ENCODE measurements at regions not wholly inside any gene's neighbourhood (a gene's known extent, or its start where the extent isn't known, plus 50 kb on each side); places are given as distances from the start of the nearest gene placed in this dataset.

DNA sequence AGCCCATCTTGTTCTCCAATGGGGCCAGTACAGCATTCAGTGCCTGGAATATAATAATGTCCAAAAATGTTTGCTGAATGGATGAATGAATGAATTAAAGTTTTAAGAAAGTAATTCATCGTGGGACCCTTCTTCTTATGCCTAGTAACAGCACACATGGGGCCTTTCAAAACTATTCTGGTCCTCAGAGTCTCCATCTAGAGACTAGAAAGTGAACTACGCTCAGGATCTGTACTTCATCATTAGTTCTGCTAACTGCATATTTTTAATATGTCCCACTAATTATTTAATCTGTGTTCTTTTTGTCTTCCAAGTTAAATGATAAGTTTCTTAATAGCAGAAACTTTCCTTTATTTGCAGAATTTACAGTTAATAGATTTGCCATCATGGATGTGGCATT lies 172.5 kb downstream of the SMAD2 start:
- TF ChIP-seq POLR2AphosphoS5 (IDR thresholded peaks at IDR 0.05; ENCODE audit: low read depth, low read length): no peak
- TF ChIP-seq, protein P1, sequence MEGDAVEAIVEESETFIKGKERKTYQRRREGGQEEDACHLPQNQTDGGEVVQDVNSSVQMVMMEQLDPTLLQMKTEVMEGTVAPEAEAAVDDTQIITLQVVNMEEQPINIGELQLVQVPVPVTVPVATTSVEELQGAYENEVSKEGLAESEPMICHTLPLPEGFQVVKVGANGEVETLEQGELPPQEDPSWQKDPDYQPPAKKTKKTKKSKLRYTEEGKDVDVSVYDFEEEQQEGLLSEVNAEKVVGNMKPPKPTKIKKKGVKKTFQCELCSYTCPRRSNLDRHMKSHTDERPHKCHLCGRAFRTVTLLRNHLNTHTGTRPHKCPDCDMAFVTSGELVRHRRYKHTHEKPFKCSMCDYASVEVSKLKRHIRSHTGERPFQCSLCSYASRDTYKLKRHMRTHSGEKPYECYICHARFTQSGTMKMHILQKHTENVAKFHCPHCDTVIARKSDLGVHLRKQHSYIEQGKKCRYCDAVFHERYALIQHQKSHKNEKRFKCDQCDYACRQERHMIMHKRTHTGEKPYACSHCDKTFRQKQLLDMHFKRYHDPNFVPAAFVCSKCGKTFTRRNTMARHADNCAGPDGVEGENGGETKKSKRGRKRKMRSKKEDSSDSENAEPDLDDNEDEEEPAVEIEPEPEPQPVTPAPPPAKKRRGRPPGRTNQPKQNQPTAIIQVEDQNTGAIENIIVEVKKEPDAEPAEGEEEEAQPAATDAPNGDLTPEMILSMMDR (IDR thresholded peaks at IDR 0.05): peak; percentile 29; the same call in 1 of the 2 replicates
- TF ChIP-seq, protein P2, sequence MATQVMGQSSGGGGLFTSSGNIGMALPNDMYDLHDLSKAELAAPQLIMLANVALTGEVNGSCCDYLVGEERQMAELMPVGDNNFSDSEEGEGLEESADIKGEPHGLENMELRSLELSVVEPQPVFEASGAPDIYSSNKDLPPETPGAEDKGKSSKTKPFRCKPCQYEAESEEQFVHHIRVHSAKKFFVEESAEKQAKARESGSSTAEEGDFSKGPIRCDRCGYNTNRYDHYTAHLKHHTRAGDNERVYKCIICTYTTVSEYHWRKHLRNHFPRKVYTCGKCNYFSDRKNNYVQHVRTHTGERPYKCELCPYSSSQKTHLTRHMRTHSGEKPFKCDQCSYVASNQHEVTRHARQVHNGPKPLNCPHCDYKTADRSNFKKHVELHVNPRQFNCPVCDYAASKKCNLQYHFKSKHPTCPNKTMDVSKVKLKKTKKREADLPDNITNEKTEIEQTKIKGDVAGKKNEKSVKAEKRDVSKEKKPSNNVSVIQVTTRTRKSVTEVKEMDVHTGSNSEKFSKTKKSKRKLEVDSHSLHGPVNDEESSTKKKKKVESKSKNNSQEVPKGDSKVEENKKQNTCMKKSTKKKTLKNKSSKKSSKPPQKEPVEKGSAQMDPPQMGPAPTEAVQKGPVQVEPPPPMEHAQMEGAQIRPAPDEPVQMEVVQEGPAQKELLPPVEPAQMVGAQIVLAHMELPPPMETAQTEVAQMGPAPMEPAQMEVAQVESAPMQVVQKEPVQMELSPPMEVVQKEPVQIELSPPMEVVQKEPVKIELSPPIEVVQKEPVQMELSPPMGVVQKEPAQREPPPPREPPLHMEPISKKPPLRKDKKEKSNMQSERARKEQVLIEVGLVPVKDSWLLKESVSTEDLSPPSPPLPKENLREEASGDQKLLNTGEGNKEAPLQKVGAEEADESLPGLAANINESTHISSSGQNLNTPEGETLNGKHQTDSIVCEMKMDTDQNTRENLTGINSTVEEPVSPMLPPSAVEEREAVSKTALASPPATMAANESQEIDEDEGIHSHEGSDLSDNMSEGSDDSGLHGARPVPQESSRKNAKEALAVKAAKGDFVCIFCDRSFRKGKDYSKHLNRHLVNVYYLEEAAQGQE (IDR thresholded peaks at IDR 0.05; ENCODE audit: insufficient read depth in 1 of 2, low read depth in 2 of 2, low read length in 1 of 2): no peak

Data from Panc1 (cell line).